ENCODE measurements at regions not wholly inside any gene's neighbourhood (a gene's known extent, or its start where the extent isn't known, plus 50 kb on each side); places are given as distances from the start of the nearest gene placed in this dataset.

DNA sequence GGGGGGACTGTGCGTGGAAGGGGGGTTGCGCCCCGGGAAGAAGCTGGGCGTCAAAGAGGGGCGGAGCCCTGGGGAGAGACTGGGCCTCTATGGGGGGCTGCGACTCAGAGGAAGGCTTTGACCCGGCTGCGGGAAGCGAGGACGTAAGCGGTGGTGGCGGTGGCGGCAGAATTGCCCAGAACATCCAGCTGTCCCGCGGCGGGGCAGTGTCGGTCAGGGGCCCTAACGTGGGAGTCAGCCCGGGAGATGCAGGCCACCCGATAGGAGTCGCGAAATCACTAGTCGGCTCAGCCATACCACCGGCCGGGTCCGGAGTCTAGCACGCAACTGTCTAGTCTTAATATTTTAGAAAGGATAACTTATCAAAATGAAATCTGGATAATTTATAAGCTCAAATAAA lies 387.6 kb upstream of the EYS start:
- TF ChIP-seq, protein P1, sequence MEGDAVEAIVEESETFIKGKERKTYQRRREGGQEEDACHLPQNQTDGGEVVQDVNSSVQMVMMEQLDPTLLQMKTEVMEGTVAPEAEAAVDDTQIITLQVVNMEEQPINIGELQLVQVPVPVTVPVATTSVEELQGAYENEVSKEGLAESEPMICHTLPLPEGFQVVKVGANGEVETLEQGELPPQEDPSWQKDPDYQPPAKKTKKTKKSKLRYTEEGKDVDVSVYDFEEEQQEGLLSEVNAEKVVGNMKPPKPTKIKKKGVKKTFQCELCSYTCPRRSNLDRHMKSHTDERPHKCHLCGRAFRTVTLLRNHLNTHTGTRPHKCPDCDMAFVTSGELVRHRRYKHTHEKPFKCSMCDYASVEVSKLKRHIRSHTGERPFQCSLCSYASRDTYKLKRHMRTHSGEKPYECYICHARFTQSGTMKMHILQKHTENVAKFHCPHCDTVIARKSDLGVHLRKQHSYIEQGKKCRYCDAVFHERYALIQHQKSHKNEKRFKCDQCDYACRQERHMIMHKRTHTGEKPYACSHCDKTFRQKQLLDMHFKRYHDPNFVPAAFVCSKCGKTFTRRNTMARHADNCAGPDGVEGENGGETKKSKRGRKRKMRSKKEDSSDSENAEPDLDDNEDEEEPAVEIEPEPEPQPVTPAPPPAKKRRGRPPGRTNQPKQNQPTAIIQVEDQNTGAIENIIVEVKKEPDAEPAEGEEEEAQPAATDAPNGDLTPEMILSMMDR (IDR thresholded peaks at IDR 0.05; ENCODE audit: low read length) = no peak
- TF ChIP-seq EZH2phosphoT487 (IDR thresholded peaks at IDR 0.05; ENCODE audit: low read length) = no peak
